ENCODE measurements at regions not wholly inside any gene's neighbourhood (a gene's known extent, or its start where the extent isn't known, plus 50 kb on each side); places are given as distances from the start of the nearest gene placed in this dataset.

- H3K18ac ChIP-seq (ENCODE audit: extremely low read depth, low read length) = no peak overlapping the region
- TF ChIP-seq KDM1A (IDR thresholded peaks at IDR 0.05; ENCODE audit: borderline replicate concordance, low read length) (no peak), RFX5 (IDR thresholded peaks at IDR 0.05; ENCODE audit: borderline replicate concordance, low read depth, low read length) (no peak), KDM4A (IDR thresholded peaks at IDR 0.05; ENCODE audit: low read depth, low read length, severe bottlenecking) (no peak), CHD1 (IDR thresholded peaks at IDR 0.05; ENCODE audit: low read depth, low read length) (no peak), POU5F1 (IDR thresholded peaks at IDR 0.05; ENCODE audit: low read depth, low read length) (no peak), CEBPB (IDR thresholded peaks at IDR 0.05; ENCODE audit: low read depth, low read length) (no peak)
- H3K9me3 ChIP-seq (ENCODE audit: insufficient read depth in 2 of 2, low read depth in 1 of 2, low read length in 1 of 2) = peaks cover 12 to 14% of the 10 kb centered on the region in 2 experiments; a peak in 3 of 4 replicates
- H4K91ac ChIP-seq (replicated peaks; ENCODE audit: insufficient read length, low read length) = no peak overlapping the region
- no peaks in the 10 kb centered on the region for H3K27me3 ChIP-seq (replicated peaks in 1 of 4; ENCODE audit: control insufficient read depth in 3 of 4, extremely low read depth in 1 of 4, insufficient read depth in 3 of 4, low read length in 3 of 4)
- no peak for DNase-seq (ENCODE audit: low read depth in 1 of 2, low spot score in 2 of 2)
- no peak overlapping the region for H4K8ac ChIP-seq (ENCODE audit: extremely low read depth, insufficient read depth, low read length)
- no peaks in the 10 kb centered on the region for H3K4me1 ChIP-seq (replicated peaks in 1 of 4; ENCODE audit: control insufficient read depth in 3 of 4, insufficient read depth in 4 of 4, low read length in 3 of 4)
- POLR2A ChIA-PET (ENCODE audit: partially characterized antibody) = no interaction called here
- no peak overlapping the region for H2BK5ac ChIP-seq (ENCODE audit: low read depth, low read length)
- peaks cover 2% of the 10 kb centered on the region; the same call in 1 of the 2 replicates for H3K23me2 ChIP-seq (ENCODE audit: low read depth, low read length)
- no peak for FAIRE-seq
- H4K5ac ChIP-seq (ENCODE audit: insufficient read length, low read depth, low read length) = no peak overlapping the region
- no peaks in the 10 kb centered on the region for H3K36me3 ChIP-seq (ENCODE audit: control insufficient read depth in 2 of 4, insufficient read depth in 4 of 4, low read length in 3 of 4)
- no peaks in the 10 kb centered on the region for H3K79me1 ChIP-seq (ENCODE audit: low read depth, low read length)
- H2BK20ac ChIP-seq (ENCODE audit: low read length) = no peak overlapping the region
- 92% methylated on average over 5 of the region's 5 CpGs; no CpG with 5 or more reads in 1 of the 2 experiments for WGBS, 2 experiments (ENCODE audit: extremely low coverage in 1 of 2, insufficient coverage in 1 of 2, insufficient read length in 1 of 2, insufficient replicate concordance in 2 of 2, low coverage in 1 of 2, low lambda C conversion rate in 2 of 2, missing lambda C conversion rate in 1 of 2)
- no peak overlapping the region for H2BK12ac ChIP-seq (ENCODE audit: low read depth, low read length)
- H2BK15ac ChIP-seq (ENCODE audit: low read length) = no peak overlapping the region
- no peak overlapping the region for H2AFZ ChIP-seq (ENCODE audit: low read length)
- no peak overlapping the region for H2AK5ac ChIP-seq (ENCODE audit: low read depth, low read length)
- H3K4me2 ChIP-seq (ENCODE audit: insufficient read depth in 1 of 2, low read depth in 2 of 2, low read length in 2 of 2) = no peak overlapping the region
- no peak overlapping the region for H3K9ac ChIP-seq (replicated peaks in 1 of 4; ENCODE audit: extremely low read depth in 1 of 4, low read depth in 3 of 4, low read length in 3 of 4)
- H3K27ac ChIP-seq (ENCODE audit: low read depth, low read length) = no peak overlapping the region
- H3K79me2 ChIP-seq (ENCODE audit: control insufficient read depth in 1 of 2, insufficient read depth in 2 of 2, low read length in 2 of 2) = no peaks in the 10 kb centered on the region
- H3K4ac ChIP-seq (replicated peaks; ENCODE audit: insufficient read length, low read depth, low read length) = no peak overlapping the region
- H4K20me1 ChIP-seq (replicated peaks in 1 of 2; ENCODE audit: control insufficient read depth in 1 of 2, insufficient read depth in 2 of 2, low read length in 2 of 2) = no peaks in the 10 kb centered on the region
- no peak overlapping the region for H3K4me3 ChIP-seq (ENCODE audit: extremely low read depth in 1 of 4, insufficient read depth in 2 of 4, low read depth in 3 of 4, low read length in 4 of 4)
- CTCF ChIA-PET (ENCODE audit: partially characterized antibody) = no interaction called here
- no peak overlapping the region for H3K56ac ChIP-seq (replicated peaks; ENCODE audit: insufficient read length, low read depth, low read length)
- no peak overlapping the region for H2BK120ac ChIP-seq (replicated peaks; ENCODE audit: low read depth, low read length)
- H3K23ac ChIP-seq (ENCODE audit: insufficient read length) = no peak overlapping the region
- H3K14ac ChIP-seq (ENCODE audit: insufficient read length) = no peak overlapping the region
Measured at GRCh38 chrX:720250-720649, 89.7 kb downstream of the SHOX start.

All from H1 (cell line).